ENCODE measurements at regions not wholly inside any gene's neighbourhood (a gene's known extent, or its start where the extent isn't known, plus 50 kb on each side); places are given as distances from the start of the nearest gene placed in this dataset.
"Not testable (repeated sequence)": the region's sequence is repeated elsewhere in the genome, so short reads cannot be mapped to it uniquely, and the experiment has no call there.

DNA sequence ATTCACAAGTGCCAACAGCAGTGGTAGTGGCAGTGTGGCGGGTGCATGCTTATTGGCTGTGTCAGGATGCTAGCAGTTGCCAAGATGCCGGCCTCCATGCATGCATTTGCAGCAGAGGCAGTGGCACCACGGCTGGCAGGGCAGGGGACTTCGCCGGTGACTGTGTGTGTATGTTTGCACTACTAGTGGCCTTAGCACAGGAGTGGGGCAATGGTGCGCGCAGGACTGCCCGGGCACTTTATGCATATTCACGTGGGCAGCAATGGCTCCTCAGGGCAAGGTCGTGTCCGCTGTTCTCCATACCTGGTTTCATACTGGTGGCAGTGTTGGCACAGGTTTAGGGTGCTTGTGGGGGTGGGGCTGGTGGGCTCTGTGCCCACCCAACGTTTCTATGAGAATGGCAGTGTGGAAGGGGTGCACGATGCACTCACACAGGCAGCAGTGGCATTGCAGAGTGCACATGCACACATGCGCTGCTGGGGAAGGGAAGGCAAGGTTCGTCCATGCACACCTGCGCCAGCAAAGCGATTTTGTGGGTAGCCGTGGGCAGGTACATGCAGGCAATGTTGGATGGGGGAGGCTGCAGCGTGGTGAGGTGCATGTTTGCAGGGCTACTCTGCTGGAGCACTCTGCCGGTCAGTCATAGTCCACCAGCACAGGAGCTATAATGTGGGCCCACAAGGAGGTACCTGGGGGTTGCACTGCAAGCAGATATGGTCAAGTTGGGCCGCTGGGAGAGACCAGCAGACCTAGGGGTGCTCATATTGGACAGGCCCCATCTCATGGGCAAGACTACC is 338.9 kb upstream of the TECRL start:
- no peak for DNase-seq (ENCODE audit: low spot score)
- TF ChIP-seq, protein P1, sequence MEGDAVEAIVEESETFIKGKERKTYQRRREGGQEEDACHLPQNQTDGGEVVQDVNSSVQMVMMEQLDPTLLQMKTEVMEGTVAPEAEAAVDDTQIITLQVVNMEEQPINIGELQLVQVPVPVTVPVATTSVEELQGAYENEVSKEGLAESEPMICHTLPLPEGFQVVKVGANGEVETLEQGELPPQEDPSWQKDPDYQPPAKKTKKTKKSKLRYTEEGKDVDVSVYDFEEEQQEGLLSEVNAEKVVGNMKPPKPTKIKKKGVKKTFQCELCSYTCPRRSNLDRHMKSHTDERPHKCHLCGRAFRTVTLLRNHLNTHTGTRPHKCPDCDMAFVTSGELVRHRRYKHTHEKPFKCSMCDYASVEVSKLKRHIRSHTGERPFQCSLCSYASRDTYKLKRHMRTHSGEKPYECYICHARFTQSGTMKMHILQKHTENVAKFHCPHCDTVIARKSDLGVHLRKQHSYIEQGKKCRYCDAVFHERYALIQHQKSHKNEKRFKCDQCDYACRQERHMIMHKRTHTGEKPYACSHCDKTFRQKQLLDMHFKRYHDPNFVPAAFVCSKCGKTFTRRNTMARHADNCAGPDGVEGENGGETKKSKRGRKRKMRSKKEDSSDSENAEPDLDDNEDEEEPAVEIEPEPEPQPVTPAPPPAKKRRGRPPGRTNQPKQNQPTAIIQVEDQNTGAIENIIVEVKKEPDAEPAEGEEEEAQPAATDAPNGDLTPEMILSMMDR (IDR thresholded peaks at IDR 0.05), result no peak
- no peak overlapping the region for H3K4me3 ChIP-seq
- H3K27ac ChIP-seq, result no peak overlapping the region

DNA sequence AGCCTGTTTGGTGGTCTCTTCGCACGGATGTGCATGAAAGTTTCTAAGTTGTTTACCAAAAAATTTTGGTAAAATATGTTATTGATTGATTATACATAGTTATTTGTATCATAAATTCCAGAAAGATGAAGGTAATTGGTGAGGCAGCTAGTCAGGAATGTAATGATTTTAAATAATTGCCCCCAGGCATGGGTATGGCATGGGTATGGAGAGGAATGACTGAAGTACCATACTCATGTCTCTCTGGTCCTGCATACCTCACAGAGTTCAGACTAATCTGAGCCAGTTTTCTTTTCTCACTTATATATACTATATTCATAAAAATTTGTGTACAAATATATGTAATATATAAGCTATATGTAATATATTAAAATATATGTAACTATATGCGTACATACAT is 329.0 kb upstream of the TECRL start:
- no peak overlapping the region for H3K27ac ChIP-seq
- H3K4me3 ChIP-seq, result no peak overlapping the region
- TF ChIP-seq, protein P1 (IDR thresholded peaks at IDR 0.05), result no peak
- DNase-seq (ENCODE audit: low spot score), result no peak

DNA sequence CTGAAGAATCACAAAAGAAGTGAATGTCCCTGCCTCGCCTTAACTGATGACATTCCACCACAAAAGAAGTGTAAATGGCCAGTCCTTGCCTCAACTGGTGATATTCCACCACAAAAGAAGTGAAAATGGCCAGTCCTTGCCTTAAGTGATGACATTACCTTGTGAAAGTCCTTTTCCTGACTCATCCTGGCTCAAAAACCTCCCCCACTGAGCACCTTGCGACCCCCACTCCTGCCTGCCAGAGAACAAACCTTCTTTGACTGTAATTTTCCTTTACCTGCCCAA is 328.5 kb upstream of the TECRL start:
- not testable (repeated sequence) for H3K4me3 ChIP-seq; H3K27ac ChIP-seq; DNase-seq (ENCODE audit: low spot score)

DNA sequence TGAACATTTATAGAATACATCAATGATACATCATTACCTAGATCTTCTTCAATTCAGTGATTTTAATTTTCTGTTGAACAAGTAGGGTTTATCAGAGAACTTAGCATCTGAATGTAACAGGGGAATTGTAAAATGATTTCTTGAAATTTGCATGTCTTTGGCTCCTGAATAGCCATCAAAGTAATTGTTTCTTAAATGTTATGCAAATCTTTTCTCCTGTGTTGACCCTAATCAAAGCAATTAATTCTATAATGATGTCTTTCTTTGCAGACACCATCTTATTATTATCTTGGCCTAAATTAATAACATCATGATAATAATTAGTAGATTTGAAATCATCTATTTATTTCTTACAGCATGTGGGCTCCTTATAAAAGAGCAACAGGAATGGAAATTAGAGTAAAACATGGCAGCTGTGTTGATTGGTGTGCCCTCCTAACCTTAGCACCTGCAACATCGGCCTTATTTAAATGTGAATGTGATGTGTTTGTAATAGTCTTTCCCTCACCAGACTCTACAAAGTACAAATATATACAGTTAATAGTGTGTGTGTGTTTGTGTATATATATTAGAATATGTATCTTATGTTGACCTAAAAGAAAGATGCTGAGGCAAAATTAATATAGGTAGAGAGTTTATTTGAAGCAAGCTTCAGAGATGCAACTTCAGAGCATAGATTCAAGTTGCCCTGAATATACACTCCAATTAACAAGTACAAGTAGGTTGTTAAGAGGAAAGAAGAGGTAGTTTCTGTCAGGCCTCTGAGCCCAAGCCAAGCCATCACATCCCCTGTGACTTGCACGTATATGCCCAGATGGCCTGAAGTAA is 328.0 kb upstream of the TECRL start:
- Histone ChIP-seq H3K27ac (no peak overlapping the region), H3K4me3 (no peak overlapping the region)
- TF ChIP-seq, protein P1 (IDR thresholded peaks at IDR 0.05), result no peak
- DNase-seq (ENCODE audit: low spot score), result no peak

DNA sequence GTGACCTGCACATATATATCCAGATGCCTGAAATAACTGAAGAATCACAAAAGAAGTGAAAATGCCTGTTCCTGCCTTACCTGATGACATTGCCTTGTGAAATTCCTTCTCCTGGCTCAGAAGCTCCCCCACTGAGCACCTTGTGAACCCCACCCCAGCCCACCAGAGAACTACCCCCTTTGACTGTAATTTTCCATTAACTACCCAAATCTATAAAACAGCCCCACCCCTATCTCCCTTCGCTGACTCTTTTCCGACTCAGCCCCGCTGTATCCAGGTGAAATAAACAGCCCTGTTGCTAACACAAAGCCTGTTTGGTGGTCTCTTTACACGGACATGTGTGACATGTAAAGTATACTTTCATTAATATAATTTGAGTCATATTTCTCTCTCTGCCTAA is 320.3 kb upstream of the TECRL start:
- TF ChIP-seq, protein P1 (IDR thresholded peaks at IDR 0.05), result no peak
- Histone ChIP-seq H3K4me3 (no peak overlapping the region), H3K27ac (no peak overlapping the region)
- no peak for DNase-seq (ENCODE audit: low spot score)

DNA sequence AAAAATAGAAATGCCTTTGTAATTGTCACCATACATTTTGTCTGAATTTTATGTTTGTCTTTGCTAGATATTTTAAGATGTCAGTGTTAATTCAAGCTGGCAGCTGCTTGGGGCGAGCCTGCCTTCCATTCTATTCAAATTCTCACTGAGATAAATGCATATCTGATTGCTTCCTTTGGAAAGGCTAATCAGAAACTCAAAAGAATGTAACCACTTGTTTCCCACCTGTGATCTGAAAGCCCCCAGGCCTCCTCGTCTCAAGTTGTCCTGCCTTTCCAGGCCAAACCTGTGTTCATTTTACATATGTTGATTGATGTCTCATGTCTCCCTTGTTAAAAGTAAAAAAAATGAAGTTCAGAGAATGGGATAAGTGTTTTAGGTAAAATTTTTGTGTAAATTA is 318.7 kb upstream of the TECRL start:
- DNase-seq (ENCODE audit: low spot score), result no peak
- TF ChIP-seq, protein P1 (IDR thresholded peaks at IDR 0.05), result no peak
- Histone ChIP-seq H3K27ac (no peak overlapping the region), H3K4me3 (no peak overlapping the region)

DNA sequence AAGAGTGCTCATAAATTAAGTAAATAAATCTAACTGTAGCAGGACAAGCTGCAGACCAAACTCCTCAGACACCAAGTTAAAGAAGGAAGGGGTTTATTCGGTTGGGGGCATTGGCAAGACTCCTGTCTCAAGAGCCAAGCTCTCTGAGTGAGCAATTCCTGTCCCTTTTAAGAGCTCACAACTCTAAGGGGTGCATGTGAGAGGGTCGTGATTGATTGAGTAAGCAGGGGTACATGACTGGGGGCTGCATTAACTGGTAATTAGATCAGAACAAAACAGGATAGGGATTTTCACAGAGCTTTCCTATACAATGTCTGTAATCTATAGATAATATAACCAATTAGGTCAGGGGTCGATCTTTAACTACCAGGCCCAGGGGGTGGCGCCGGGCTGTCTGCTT is 318.1 kb upstream of the TECRL start:
- H3K27ac ChIP-seq; H3K4me3 ChIP-seq; DNase-seq (ENCODE audit: low spot score): not testable (repeated sequence)

DNA sequence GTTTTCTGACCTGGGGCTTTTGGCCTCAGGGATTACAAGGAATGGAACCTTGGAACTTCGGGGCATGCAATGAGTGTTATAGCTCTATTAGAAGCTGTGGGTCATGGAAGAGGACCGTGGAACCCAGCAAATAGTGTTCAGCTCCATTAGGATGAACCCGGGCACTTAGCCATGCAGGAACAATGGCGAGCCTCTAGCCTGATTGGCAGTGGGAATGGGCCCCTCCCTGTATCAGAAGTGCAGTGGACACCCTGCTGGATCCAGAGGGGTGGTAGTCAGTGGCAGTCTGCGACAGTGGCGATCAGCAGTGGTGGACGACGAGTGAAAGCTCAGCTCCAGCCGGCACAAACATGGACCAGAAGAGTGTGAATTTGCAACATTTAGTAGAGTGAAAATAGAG is 315.4 kb upstream of the TECRL start:
- DNase-seq (ENCODE audit: low spot score), result no peak
- TF ChIP-seq, protein P1 (IDR thresholded peaks at IDR 0.05), result no peak
- no peak overlapping the region for H3K27ac ChIP-seq

More for the DNA sequence above, 315.4 kb upstream of the TECRL start:
- no peak overlapping the region for H3K4me3 ChIP-seq

Data from coronary artery (tissue), 2 donors.